IMR-90 (cell line): ENCODE measurements at regions not wholly inside any gene's neighbourhood (a gene's known extent, or its start where the extent isn't known, plus 50 kb on each side); places are given as distances from the start of the nearest gene placed in this dataset.

ENCODE experiments used
- ATAC-seq: fragments of 200-7000 bp; cut with Tn5 transposase; 2 replicates; pipeline ENCODE4 v1.9.1; 2020; ENCODE audit warnings: low read depth, mild to moderate bottlenecking, moderate library complexity
- BruUV-seq: library from RNA; stranded (reverse); fragments of 400-500 nt; replicated peaks from 2 replicates; lab custom pipeline; 2021; lab: Mats Ljungman, UMichigan
- CTCF ChIA-PET: fragments of 300-600 bp; formaldehyde crosslinking; extraction: SDS; loops from one replicate; lab custom pipeline; 2021; ENCODE audit warnings: antibody characterized with exemption; lab: Yijun Ruan, JAX
- POLR2A ChIA-PET: fragments of 300-600 bp; sonication (Branson Sonifier 250); formaldehyde crosslinking; loops from one replicate; lab custom pipeline; 2022; ENCODE audit warnings: antibody characterized with exemption; ENCODE audit not compliant: unreplicated experiment; lab: Charles Lee
- DNase-seq: peaks from one replicate; pipeline ENCODE4 v3.0.0; 2013
- H2AFZ ChIP-seq: replicated peaks from 2 replicates; pipeline ENCODE3; 2013; ENCODE audit warnings: low read length, mild to moderate bottlenecking; ENCODE audit not compliant: poor library complexity
- H2AK5ac ChIP-seq: 2 replicates; pipeline ENCODE4 v1.6.1; 2013; ENCODE audit warnings: low read depth, low read length, inconsistent platforms
- H2AK9ac ChIP-seq: replicated peaks from 2 replicates; pipeline ENCODE3; 2013; ENCODE audit warnings: mild to moderate bottlenecking, low read depth, low read length, moderate library complexity; ENCODE audit not compliant: poor library complexity
- H2BK120ac ChIP-seq: 2 replicates; pipeline ENCODE4 v1.6.1; 2013; ENCODE audit warnings: low read depth, low read length, inconsistent platforms
- H2BK15ac ChIP-seq: 3 replicates; pipeline ENCODE4 v1.6.1; 2013; ENCODE audit warnings: low read depth, low read length, inconsistent platforms
- H2BK20ac ChIP-seq: 2 replicates; pipeline ENCODE4 v1.6.1; 2013; ENCODE audit warnings: low read depth, mild to moderate bottlenecking, inconsistent platforms, low read length, moderate library complexity
- H2BK5ac ChIP-seq: 2 replicates; pipeline ENCODE4 v1.6.1; 2013; ENCODE audit warnings: mild to moderate bottlenecking, low read depth, low read length, inconsistent platforms; ENCODE audit not compliant: poor library complexity, severe bottlenecking
- H3K14ac ChIP-seq: replicated peaks from 2 replicates; pipeline ENCODE4 v1.6.1; 2013; ENCODE audit warnings: low read depth, low read length, inconsistent platforms
- H3K18ac ChIP-seq: 2 replicates; pipeline ENCODE4 v1.6.1; 2013; ENCODE audit warnings: low read depth, low read length, control low read depth
- H3K23ac ChIP-seq: 2 replicates; pipeline ENCODE4 v1.6.1; 2013; ENCODE audit warnings: low read depth, low read length, inconsistent platforms
- H3K27ac ChIP-seq: 2 replicates; pipeline ENCODE4 v1.5.1; 2013; ENCODE audit warnings: mild to moderate bottlenecking, control low read depth, low read length; ENCODE audit not compliant: insufficient read depth
- H3K27me3 ChIP-seq: 2 replicates; pipeline ENCODE4 v1.6.1; 2013; ENCODE audit warnings: low read length; ENCODE audit not compliant: control insufficient read depth, insufficient read depth
- H3K36me3 ChIP-seq: 2 replicates; pipeline ENCODE4 v1.6.1; 2013; ENCODE audit warnings: low read length, mixed read lengths; ENCODE audit not compliant: control insufficient read depth, insufficient read depth
- H3K4ac ChIP-seq: 2 replicates; pipeline ENCODE4 v1.6.1; 2013; ENCODE audit warnings: low read depth, low read length, inconsistent platforms
- H3K4me1 ChIP-seq: 2 replicates; pipeline ENCODE4 v1.6.1; 2013; ENCODE audit warnings: low read length, mixed read lengths; ENCODE audit not compliant: control insufficient read depth, insufficient read depth
- H3K4me2 ChIP-seq: 2 replicates; pipeline ENCODE4 v1.6.1; 2013; ENCODE audit warnings: low read depth, mild to moderate bottlenecking, control low read depth, low read length, moderate library complexity
- H3K4me3 ChIP-seq: 2 replicates; pipeline ENCODE4 v1.5.1; 2013; ENCODE audit warnings: low read depth, mild to moderate bottlenecking, control low read depth, low read length, moderate library complexity; ENCODE audit not compliant: insufficient read depth
- H3K56ac ChIP-seq: 2 replicates; pipeline ENCODE4 v1.6.1; 2013; ENCODE audit warnings: low read length, inconsistent platforms; ENCODE audit not compliant: insufficient read depth; ENCODE audit errors: extremely low read depth
- H3K79me1 ChIP-seq, 2 experiments: 2 replicates each; pipeline ENCODE4 v1.6.1; 2013; ENCODE audit warnings: low read length in 2 of 2, inconsistent platforms in 1 of 2, low read depth in 1 of 2
- H3K9ac ChIP-seq: 2 replicates; pipeline ENCODE4 v1.6.1; 2013; ENCODE audit warnings: low read depth, low read length, control low read depth
- H3K9me1 ChIP-seq: 2 replicates; pipeline ENCODE4 v1.6.1; 2013; ENCODE audit warnings: low read length, inconsistent platforms; ENCODE audit not compliant: insufficient read depth
- H3K9me3 ChIP-seq: 2 replicates; pipeline ENCODE4 v1.6.1; 2013; ENCODE audit warnings: low read length; ENCODE audit not compliant: control insufficient read depth, insufficient read depth
- H4K20me1 ChIP-seq: 2 replicates; pipeline ENCODE4 v1.6.1; 2013; ENCODE audit warnings: low read length, inconsistent platforms; ENCODE audit not compliant: insufficient read depth
- H4K5ac ChIP-seq: 2 replicates; pipeline ENCODE4 v1.6.1; 2013; ENCODE audit warnings: mild to moderate bottlenecking, low read depth, low read length, control low read depth
- H4K8ac ChIP-seq, 2 experiments: 2 replicates each; pipeline ENCODE4 v1.6.1; 2013; ENCODE audit warnings: low read depth in 2 of 2, low read length in 2 of 2, control low read depth in 1 of 2, inconsistent platforms in 1 of 2
- H4K91ac ChIP-seq: 2 replicates; pipeline ENCODE4 v1.6.1; 2013; ENCODE audit warnings: low read depth, low read length, inconsistent platforms; ENCODE audit not compliant: insufficient read depth
- BHLHE40 ChIP-seq: fragments of 150-350 bp; IDR thresholded peaks from 2 replicates; pipeline ENCODE4 v1.6.1; 2016; ENCODE audit warnings: mild to moderate bottlenecking, low read depth, low read length
- CEBPB ChIP-seq: IDR thresholded peaks from 2 replicates; pipeline ENCODE4 v1.6.1; 2012; ENCODE audit warnings: low read depth, low read length, improper control_type of control experiment
- CHD1 ChIP-seq: IDR thresholded peaks from 2 replicates; pipeline ENCODE4 v1.6.1; 2012; ENCODE audit warnings: low read depth, low read length, improper control_type of control experiment
- CTCF ChIP-seq: conservative IDR thresholded peaks from 2 replicates; pipeline ENCODE4 v1.5.1; 2012; ENCODE audit warnings: mild to moderate bottlenecking, low read depth, low read length, improper control_type of control experiment
- FOS ChIP-seq: fragments of 150-350 bp; IDR thresholded peaks from 2 replicates; pipeline ENCODE4 v1.6.1; 2016; ENCODE audit warnings: low read depth, low read length
- MAZ ChIP-seq: IDR thresholded peaks from 2 replicates; pipeline ENCODE4 v1.6.1; 2012; ENCODE audit warnings: low read depth, mild to moderate bottlenecking, low read length, improper control_type of control experiment, moderate library complexity, borderline replicate concordance
- MXI1 ChIP-seq: IDR thresholded peaks from 2 replicates; pipeline ENCODE4 v1.6.1; 2012; ENCODE audit warnings: low read depth, mild to moderate bottlenecking, low read length, moderate library complexity, borderline replicate concordance
- NFE2L2 ChIP-seq: fragments of 150-350 bp; IDR thresholded peaks from 2 replicates; pipeline ENCODE4 v1.6.1; 2016; ENCODE audit warnings: low read depth, mild to moderate bottlenecking, low read length
- POLR2A ChIP-seq: IDR thresholded peaks from 2 replicates; pipeline ENCODE4 v1.6.1; 2012; ENCODE audit warnings: mild to moderate bottlenecking, low read depth, low read length
- RCOR1 ChIP-seq: IDR thresholded peaks from 2 replicates; pipeline ENCODE4 v1.6.1; 2012; ENCODE audit warnings: mild to moderate bottlenecking, low read length, improper control_type of control experiment; ENCODE audit not compliant: insufficient replicate concordance
- RFX5 ChIP-seq: IDR thresholded peaks from 2 replicates; pipeline ENCODE4 v1.8.0; 2012; ENCODE audit warnings: low read depth, mild to moderate bottlenecking, low read length, moderate library complexity
- SMC3 ChIP-seq: fragments of 150-350 bp; IDR thresholded peaks from 2 replicates; pipeline ENCODE4 v1.6.1; 2016; ENCODE audit warnings: low read depth, mild to moderate bottlenecking, antibody characterized with exemption, low read length, moderate library complexity
- WGBS, 2 experiments: methylation state at CpG; one replicate each; pipeline versions ENCODE4 v1.1.5 to v1.1.7; 2013; ENCODE audit warnings: missing lambda C conversion rate in 2 of 2; ENCODE audit not compliant: insufficient read length in 1 of 2; ENCODE audit errors: extremely low coverage in 2 of 2; 5-methylcytosine and 5-hydroxymethylcytosine counted together
- dilution Hi-C: fragments of 300-500 bp; cut with HindIII; formaldehyde crosslinking; loops from one replicate; pipeline ENCODE4 v1.14.3; 2018; ENCODE audit warnings: low sequenced_read_pairs; ENCODE audit not compliant: unreplicated experiment
- in situ Hi-C: fragments of 300-500 bp; cut with MboI; formaldehyde crosslinking; loops from 3 replicates; pipeline ENCODE4 v1.14.3; 2019; ENCODE audit warnings: low sequenced_read_pairs, inconsistent platforms, mixed read lengths
- intact Hi-C: fragments of 100-400 bp; cut with micrococcal nuclease; formaldehyde crosslinking; loops from 2 replicates; pipeline ENCODE4 v1.10.0; 2022
- TF ChIP-seq, protein P1 (sequence below): fragments of 150-350 bp; IDR thresholded peaks from 2 replicates; pipeline ENCODE4 v1.6.1; 2016; ENCODE audit warnings: low read depth, mild to moderate bottlenecking, low read length, moderate library complexity, borderline replicate concordance
- TF ChIP-seq, protein P2 (sequence below): fragments of 150-350 bp; IDR thresholded peaks from 2 replicates; pipeline ENCODE4 v1.6.1; 2017; ENCODE audit warnings: mild to moderate bottlenecking, antibody characterized with exemption, low read length, low read depth

GRCh38 chr13:44718467-44718866 lies 142.3 kb upstream of the TSC22D1 start:
- no peak overlapping the region for H2BK5ac ChIP-seq
- ATAC-seq (no peak), DNase-seq (no peak)
- no peak overlapping the region for H3K23ac ChIP-seq
- H2AFZ ChIP-seq = no peak overlapping the region
- 89% methylated on average over 3 of the region's 4 CpGs; no CpG with 5 or more reads in 1 of the 2 experiments for WGBS, 2 experiments
- dilution Hi-C loops (no loop called here), in situ Hi-C loops (no loop called here), intact Hi-C loops (loop anchor here (10.0 kb wide), 1 partner anchor 156 kb away; no protein-coding TSS in a partner anchor)
- no peak overlapping the region for H3K4me3 ChIP-seq
- peak overlapping the region; percentile 57; the same call in 2 of the 3 replicates for H2BK15ac ChIP-seq
- no peaks in the 10 kb centered on the region for H3K27me3 ChIP-seq
- H3K14ac ChIP-seq = no peak overlapping the region; the same call in 1 of the 2 replicates
- TF ChIP-seq, protein P1, sequence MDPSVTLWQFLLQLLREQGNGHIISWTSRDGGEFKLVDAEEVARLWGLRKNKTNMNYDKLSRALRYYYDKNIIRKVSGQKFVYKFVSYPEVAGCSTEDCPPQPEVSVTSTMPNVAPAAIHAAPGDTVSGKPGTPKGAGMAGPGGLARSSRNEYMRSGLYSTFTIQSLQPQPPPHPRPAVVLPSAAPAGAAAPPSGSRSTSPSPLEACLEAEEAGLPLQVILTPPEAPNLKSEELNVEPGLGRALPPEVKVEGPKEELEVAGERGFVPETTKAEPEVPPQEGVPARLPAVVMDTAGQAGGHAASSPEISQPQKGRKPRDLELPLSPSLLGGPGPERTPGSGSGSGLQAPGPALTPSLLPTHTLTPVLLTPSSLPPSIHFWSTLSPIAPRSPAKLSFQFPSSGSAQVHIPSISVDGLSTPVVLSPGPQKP = no peak
- TF ChIP-seq MAZ = no peak
- TF ChIP-seq RFX5 = no peak
- TF ChIP-seq, protein P2, sequence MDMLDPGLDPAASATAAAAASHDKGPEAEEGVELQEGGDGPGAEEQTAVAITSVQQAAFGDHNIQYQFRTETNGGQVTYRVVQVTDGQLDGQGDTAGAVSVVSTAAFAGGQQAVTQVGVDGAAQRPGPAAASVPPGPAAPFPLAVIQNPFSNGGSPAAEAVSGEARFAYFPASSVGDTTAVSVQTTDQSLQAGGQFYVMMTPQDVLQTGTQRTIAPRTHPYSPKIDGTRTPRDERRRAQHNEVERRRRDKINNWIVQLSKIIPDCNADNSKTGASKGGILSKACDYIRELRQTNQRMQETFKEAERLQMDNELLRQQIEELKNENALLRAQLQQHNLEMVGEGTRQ = no peak
- no peak for TF ChIP-seq CEBPB
- no peak for TF ChIP-seq MXI1
- TF ChIP-seq RCOR1 = no peak
- no peak for TF ChIP-seq SMC3
- no peak for TF ChIP-seq BHLHE40
- TF ChIP-seq NFE2L2 = no peak
- TF ChIP-seq FOS = no peak
- no peak for TF ChIP-seq CTCF
- TF ChIP-seq POLR2A = no peak
- no peak for TF ChIP-seq CHD1
- no peak overlapping the region for H4K8ac ChIP-seq
- H3K4me2 ChIP-seq = no peak overlapping the region
- ChIA-PET CTCF (no interaction called here), POLR2A (no interaction called here)
- no peak overlapping the region for H3K56ac ChIP-seq
- no peak overlapping the region for H3K18ac ChIP-seq
- H3K79me1 ChIP-seq = no peaks in the 10 kb centered on the region
- no peak overlapping the region for H4K91ac ChIP-seq
- H2AK5ac ChIP-seq = peak overlapping the region; percentile 41; the same call in 1 of the 2 replicates
- no peak overlapping the region for H3K9ac ChIP-seq
- no peak overlapping the region for H2AK9ac ChIP-seq
- BruUV-seq = no TSS peak
- peak overlapping the region; percentile 32; the same call in 1 of the 2 replicates for H4K5ac ChIP-seq
- peaks cover 18% of the 10 kb centered on the region for H3K4me1 ChIP-seq
- H3K9me3 ChIP-seq = peaks cover 4% of the 10 kb centered on the region
- H3K4ac ChIP-seq = peak overlapping the region; percentile 45; the same call in 1 of the 2 replicates
- H3K9me1 ChIP-seq = no peaks in the 10 kb centered on the region; the same call in 1 of the 2 replicates
- H3K36me3 ChIP-seq = no peaks in the 10 kb centered on the region
- H3K27ac ChIP-seq = no peak overlapping the region
- no peaks in the 10 kb centered on the region for H4K20me1 ChIP-seq
- peak overlapping the region; percentile 24; the same call in 1 of the 2 replicates for H2BK120ac ChIP-seq
- H2BK20ac ChIP-seq = peak overlapping the region; percentile 16; the same call in 1 of the 2 replicates
